ENCODE measurements at regions not wholly inside any gene's neighbourhood (a gene's known extent, or its start where the extent isn't known, plus 50 kb on each side); places are given as distances from the start of the nearest gene placed in this dataset.

GRCh38 chr3:28104896-28105534, 136.4 kb upstream of the CMC1 start:
- no peak for DNase-seq

GRCh38 chr3:28109829-28110228, 131.6 kb upstream of the CMC1 start:
- DNase-seq, result no peak

GRCh38 chr3:28110869-28111268, 130.6 kb upstream of the CMC1 start:
- DNase-seq, result no peak

GRCh38 chr3:28114893-28115292, 126.5 kb upstream of the CMC1 start:
- DNase-seq, result no peak

GRCh38 chr3:28115316-28115715, 126.1 kb upstream of the CMC1 start:
- peak in 1 of 5 experiments; percentile 14 for DNase-seq

GRCh38 chr3:28117598-28117997, 123.8 kb upstream of the CMC1 start:
- no peak for DNase-seq

GRCh38 chr3:28118087-28118486, 123.3 kb upstream of the CMC1 start:
- DNase-seq, result no peak

GRCh38 chr3:28122227-28122626, 119.2 kb upstream of the CMC1 start:
- no peak for DNase-seq

- no peak for DNase-seq
These were observed 116.5 kb upstream of the CMC1 start for GRCh38 chr3:28124882-28125281.

GRCh38 chr3:28125342-28125741, 116.1 kb upstream of the CMC1 start:
- DNase-seq, result no peak

GRCh38 chr3:28130836-28131235, 110.6 kb upstream of the CMC1 start:
- no peak for DNase-seq

GRCh38 chr3:28132941-28133340, 108.5 kb upstream of the CMC1 start:
- DNase-seq, result no peak

GRCh38 chr3:28134198-28134597, 107.2 kb upstream of the CMC1 start:
- DNase-seq, result no peak

GRCh38 chr3:28134792-28135375, 106.5 kb upstream of the CMC1 start:
- no peak for DNase-seq

GRCh38 chr3:28136607-28137216, 104.7 kb upstream of the CMC1 start:
- no peak for DNase-seq

- no peak for DNase-seq
These were observed 103.3 kb upstream of the CMC1 start for GRCh38 chr3:28138043-28138610.

- no peak for DNase-seq
These were observed 102.1 kb upstream of the CMC1 start for GRCh38 chr3:28139288-28139687.

GRCh38 chr3:28139967-28140634, 101.3 kb upstream of the CMC1 start:
- no peak for DNase-seq

GRCh38 chr3:28140664-28141063, 100.8 kb upstream of the CMC1 start:
- DNase-seq, result no peak

GRCh38 chr3:28149960-28150359, 91.5 kb upstream of the CMC1 start:
- DNase-seq, result no peak

GRCh38 chr3:28150465-28151206, 90.8 kb upstream of the CMC1 start:
- DNase-seq, result no peak

GRCh38 chr3:28151207-28151550, 90.2 kb upstream of the CMC1 start:
- DNase-seq, result no peak
